DOHH2 (cell line): ENCODE measurements at regions not wholly inside any gene's neighbourhood (a gene's known extent, or its start where the extent isn't known, plus 50 kb on each side); places are given as distances from the start of the nearest gene placed in this dataset.

Source experiments
- H3F3A ChIP-seq: fragments of 200-600 bp; sonication (generic), shearing (Covaris generic); 2 replicates; pipeline ENCODE4 v1.6.0; 2016; ENCODE audit warnings: antibody characterized with exemption, mild to moderate bottlenecking; ENCODE audit not compliant: control insufficient read depth, insufficient read depth
- H3K27ac ChIP-seq: fragments of 200-600 bp; sonication (generic); 2 replicates; pipeline ENCODE4 v1.5.1; 2014; ENCODE audit warnings: low read depth, mild to moderate bottlenecking, low read length, moderate library complexity
- H3K27me3 ChIP-seq: fragments of 200-600 bp; sonication (generic); 2 replicates; pipeline ENCODE4 v1.6.1; 2014; ENCODE audit warnings: mild to moderate bottlenecking, low read length, mixed read lengths; ENCODE audit not compliant: control insufficient read depth
- H3K36me3 ChIP-seq: fragments of 200-600 bp; sonication (generic); 2 replicates; pipeline ENCODE4 v1.6.1; 2014; ENCODE audit warnings: mild to moderate bottlenecking, low read length, moderate library complexity, mixed read lengths; ENCODE audit not compliant: control insufficient read depth
- H3K4me1 ChIP-seq: fragments of 200-600 bp; sonication (generic); 2 replicates; pipeline ENCODE4 v1.6.1; 2014; ENCODE audit warnings: mild to moderate bottlenecking, low read length, mixed read lengths; ENCODE audit not compliant: control insufficient read depth
- H3K4me2 ChIP-seq: fragments of 200-600 bp; sonication (generic); 2 replicates; pipeline ENCODE4 v1.6.0; 2014; ENCODE audit warnings: mild to moderate bottlenecking, low read length, moderate library complexity
- H3K4me3 ChIP-seq: fragments of 200-600 bp; sonication (generic); 2 replicates; pipeline ENCODE4 v1.5.1; 2014; ENCODE audit warnings: mild to moderate bottlenecking, low read length, mixed read lengths
- H3K79me2 ChIP-seq: fragments of 200-600 bp; sonication (generic); 2 replicates; pipeline ENCODE4 v1.6.1; 2014; ENCODE audit warnings: mild to moderate bottlenecking, low read length, mixed read lengths; ENCODE audit not compliant: control insufficient read depth
- H3K9me2 ChIP-seq: fragments of 200-600 bp; sonication (generic); replicated peaks from 2 replicates; pipeline ENCODE4 v1.6.1; 2014; ENCODE audit warnings: mild to moderate bottlenecking, low read length, mixed read lengths; ENCODE audit not compliant: control insufficient read depth
- H3K9me3 ChIP-seq: fragments of 200-600 bp; sonication (generic); 2 replicates; pipeline ENCODE4 v1.6.1; 2014; ENCODE audit warnings: antibody characterized with exemption, low read length, mixed read lengths; ENCODE audit not compliant: control insufficient read depth, insufficient read depth
- H4K20me1 ChIP-seq: fragments of 200-600 bp; sonication (generic); 2 replicates; pipeline ENCODE4 v1.6.0; 2014; ENCODE audit warnings: low read depth, mild to moderate bottlenecking, antibody characterized with exemption, low read length, moderate library complexity; ENCODE audit not compliant: control insufficient read depth, insufficient read depth
- EZH2phosphoT487 ChIP-seq: fragments of 200-600 bp; sonication (generic); IDR thresholded peaks from 2 replicates; pipeline ENCODE4 v1.6.1; 2017; ENCODE audit warnings: borderline replicate concordance, mild to moderate bottlenecking, antibody characterized with exemption, low read length, moderate library complexity, mixed read lengths
- TF ChIP-seq, protein P1 (sequence below): fragments of 200-600 bp; sonication (generic); IDR thresholded peaks from one replicate; pipeline ENCODE4 v1.5.1; 2014; ENCODE audit warnings: antibody characterized with exemption, mild to moderate bottlenecking, low read depth, low read length; ENCODE audit not compliant: poor library complexity, severe bottlenecking

- Histone ChIP-seq H3F3A (no peaks in the 10 kb centered on the region), H3K4me3 (no peak overlapping the region), H3K27me3 (no peaks in the 10 kb centered on the region), H3K4me2 (no peak overlapping the region), H3K9me3 (no peaks in the 10 kb centered on the region), H3K9me2 (no peaks in the 10 kb centered on the region), H3K79me2 (no peaks in the 10 kb centered on the region), H3K36me3 (no peaks in the 10 kb centered on the region), H3K4me1 (no peaks in the 10 kb centered on the region), H3K27ac (no peak overlapping the region), H4K20me1 (no peaks in the 10 kb centered on the region)
- TF ChIP-seq, protein P1, sequence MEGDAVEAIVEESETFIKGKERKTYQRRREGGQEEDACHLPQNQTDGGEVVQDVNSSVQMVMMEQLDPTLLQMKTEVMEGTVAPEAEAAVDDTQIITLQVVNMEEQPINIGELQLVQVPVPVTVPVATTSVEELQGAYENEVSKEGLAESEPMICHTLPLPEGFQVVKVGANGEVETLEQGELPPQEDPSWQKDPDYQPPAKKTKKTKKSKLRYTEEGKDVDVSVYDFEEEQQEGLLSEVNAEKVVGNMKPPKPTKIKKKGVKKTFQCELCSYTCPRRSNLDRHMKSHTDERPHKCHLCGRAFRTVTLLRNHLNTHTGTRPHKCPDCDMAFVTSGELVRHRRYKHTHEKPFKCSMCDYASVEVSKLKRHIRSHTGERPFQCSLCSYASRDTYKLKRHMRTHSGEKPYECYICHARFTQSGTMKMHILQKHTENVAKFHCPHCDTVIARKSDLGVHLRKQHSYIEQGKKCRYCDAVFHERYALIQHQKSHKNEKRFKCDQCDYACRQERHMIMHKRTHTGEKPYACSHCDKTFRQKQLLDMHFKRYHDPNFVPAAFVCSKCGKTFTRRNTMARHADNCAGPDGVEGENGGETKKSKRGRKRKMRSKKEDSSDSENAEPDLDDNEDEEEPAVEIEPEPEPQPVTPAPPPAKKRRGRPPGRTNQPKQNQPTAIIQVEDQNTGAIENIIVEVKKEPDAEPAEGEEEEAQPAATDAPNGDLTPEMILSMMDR: no peak
- TF ChIP-seq EZH2phosphoT487: no peak
Measured at GRCh38 chr18:2204736-2205135, 366.6 kb downstream of the METTL4 start.

GRCh38 chr18:2207294-2207693 is 364.0 kb downstream of the METTL4 start:
- Histone ChIP-seq H3F3A (no peaks in the 10 kb centered on the region), H3K4me2 (no peak overlapping the region), H3K27ac (no peak overlapping the region), H3K4me3 (no peak overlapping the region), H4K20me1 (no peaks in the 10 kb centered on the region), H3K9me2 (no peaks in the 10 kb centered on the region), H3K36me3 (no peaks in the 10 kb centered on the region), H3K79me2 (no peaks in the 10 kb centered on the region), H3K4me1 (no peaks in the 10 kb centered on the region), H3K27me3 (no peaks in the 10 kb centered on the region), H3K9me3 (no peaks in the 10 kb centered on the region)
- TF ChIP-seq, protein P1: no peak
- TF ChIP-seq EZH2phosphoT487: no peak

DNA sequence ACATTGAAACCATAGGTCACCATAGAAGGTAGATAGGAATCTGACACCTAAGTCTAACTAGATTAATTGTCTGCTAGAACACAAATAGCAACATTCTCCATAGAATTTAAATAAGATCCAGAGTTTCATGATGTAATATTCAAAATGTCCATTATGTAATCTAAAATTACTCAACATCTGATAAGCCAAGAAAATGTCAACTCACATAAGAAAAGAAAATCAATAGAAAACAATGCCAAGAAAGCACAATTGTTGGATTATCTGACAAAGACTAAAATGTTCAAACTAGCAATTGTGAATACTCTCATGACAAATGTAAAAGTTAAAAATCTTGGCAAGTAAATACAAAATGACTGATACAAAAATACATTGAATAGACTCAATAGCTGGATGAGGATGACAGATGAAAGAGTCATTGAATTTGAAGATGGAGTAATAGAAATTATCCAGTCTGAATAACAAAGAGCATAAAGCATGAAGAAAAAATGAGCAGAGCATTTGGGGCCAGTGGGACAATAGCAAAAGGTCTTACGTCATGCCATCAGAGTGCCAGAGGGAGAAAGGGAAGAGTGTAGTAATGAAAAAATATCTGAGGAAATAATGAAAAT is 358.6 kb downstream of the METTL4 start:
- H3K36me3 ChIP-seq: no peaks in the 10 kb centered on the region
- no peak for TF ChIP-seq EZH2phosphoT487
- TF ChIP-seq, protein P1: no peak
- no peaks in the 10 kb centered on the region for H3K4me1 ChIP-seq
- H3K27me3 ChIP-seq: no peaks in the 10 kb centered on the region
- H3K9me3 ChIP-seq: no peaks in the 10 kb centered on the region
- H3K4me3 ChIP-seq: no peak overlapping the region
- no peaks in the 10 kb centered on the region for H4K20me1 ChIP-seq
- H3K4me2 ChIP-seq: no peak overlapping the region
- H3F3A ChIP-seq: no peaks in the 10 kb centered on the region
- H3K79me2 ChIP-seq: no peaks in the 10 kb centered on the region
- no peak overlapping the region for H3K27ac ChIP-seq
- no peaks in the 10 kb centered on the region for H3K9me2 ChIP-seq
